Activated B cell treated with CpG ODN at 0.5 μM for 24 hours (primary cell): ENCODE measurements at regions not wholly inside any gene's neighbourhood (a gene's known extent, or its start where the extent isn't known, plus 50 kb on each side); places are given as distances from the start of the nearest gene placed in this dataset.

Experiments
- ATAC-seq: fragments of 200-7000 bp; cut with Tn5 transposase; one replicate; pipeline ENCODE4 v1.10.0; 2021; ENCODE audit warnings: low read depth, mild to moderate bottlenecking, moderate library complexity
- CTCF ChIA-PET: fragments of 350-600 bp; sonication (Branson Sonifier 250); formaldehyde crosslinking; loops from one replicate; lab custom pipeline; 2021; ENCODE audit warnings: antibody characterized with exemption; lab: Charles Lee
- POLR2A ChIA-PET: fragments of 350-600 bp; sonication (Branson Sonifier 250); formaldehyde crosslinking; loops from one replicate; lab custom pipeline; 2021; ENCODE audit warnings: antibody characterized with exemption; lab: Charles Lee
- DNase-seq: peaks from one replicate; pipeline ENCODE4 v3.0.0; 2022
- H3K27ac Mint-ChIP-seq: one replicate; pipeline ENCODE4 v1.8.0; 2020; ENCODE audit warnings: mixed read lengths
- H3K27me3 Mint-ChIP-seq: one replicate; pipeline ENCODE4 v1.8.0; 2021; ENCODE audit warnings: mixed read lengths
- H3K36me3 Mint-ChIP-seq: one replicate; pipeline ENCODE4 v1.8.0; 2021; ENCODE audit warnings: low read depth, mixed read lengths
- H3K4me1 Mint-ChIP-seq: one replicate; pipeline ENCODE4 v1.8.0; 2021; ENCODE audit warnings: mixed read lengths
- H3K4me3 Mint-ChIP-seq: one replicate; pipeline ENCODE4 v1.8.0; 2020; ENCODE audit warnings: mild to moderate bottlenecking, mixed read lengths
- H3K9me3 Mint-ChIP-seq: one replicate; pipeline ENCODE4 v1.8.0; 2020; ENCODE audit warnings: mixed read lengths
- intact Hi-C: fragments of 100-400 bp; cut with micrococcal nuclease; formaldehyde crosslinking; loops from one replicate; pipeline ENCODE4 v1.15.1; 2024
- TF ChIP-seq, protein P1 (sequence below): fragments of 200-600 bp; IDR thresholded peaks from one replicate; pipeline ENCODE4 v1.8.0; 2022; ENCODE audit warnings: antibody characterized with exemption, mild to moderate bottlenecking

DNA sequence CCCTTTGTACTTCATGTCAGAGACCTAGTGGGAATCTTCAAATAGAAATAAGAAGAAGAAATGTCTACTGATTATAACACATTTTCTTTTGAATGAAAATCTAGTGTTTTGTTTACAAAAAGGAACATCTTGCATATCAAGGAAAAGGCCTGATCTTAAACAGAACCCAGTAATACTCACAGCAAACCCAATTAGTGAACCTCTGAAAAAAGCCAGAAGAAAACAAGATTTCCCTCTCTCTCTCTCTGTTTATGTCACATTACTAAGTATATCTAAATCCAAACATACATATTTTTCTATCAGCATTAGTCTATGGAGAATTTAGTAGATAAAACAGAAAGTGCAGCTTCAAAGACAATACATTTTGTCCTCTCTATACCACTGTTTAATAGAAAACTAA, 457.9 kb downstream of the NR2F1-AS1 start:
- intact Hi-C loops, result no loop called here
- no peaks in the 10 kb centered on the region for H3K27me3 Mint-ChIP-seq
- H3K4me1 Mint-ChIP-seq, result no peaks in the 10 kb centered on the region
- no peaks in the 10 kb centered on the region for H3K36me3 Mint-ChIP-seq
- H3K27ac Mint-ChIP-seq, result no peak overlapping the region
- DNase-seq, result no peak
- POLR2A ChIA-PET, result no interaction called here
- ATAC-seq, result no peak
- no peaks in the 10 kb centered on the region for H3K9me3 Mint-ChIP-seq
- CTCF ChIA-PET, result no interaction called here
- no peak overlapping the region for H3K4me3 Mint-ChIP-seq
- TF ChIP-seq, protein P1, sequence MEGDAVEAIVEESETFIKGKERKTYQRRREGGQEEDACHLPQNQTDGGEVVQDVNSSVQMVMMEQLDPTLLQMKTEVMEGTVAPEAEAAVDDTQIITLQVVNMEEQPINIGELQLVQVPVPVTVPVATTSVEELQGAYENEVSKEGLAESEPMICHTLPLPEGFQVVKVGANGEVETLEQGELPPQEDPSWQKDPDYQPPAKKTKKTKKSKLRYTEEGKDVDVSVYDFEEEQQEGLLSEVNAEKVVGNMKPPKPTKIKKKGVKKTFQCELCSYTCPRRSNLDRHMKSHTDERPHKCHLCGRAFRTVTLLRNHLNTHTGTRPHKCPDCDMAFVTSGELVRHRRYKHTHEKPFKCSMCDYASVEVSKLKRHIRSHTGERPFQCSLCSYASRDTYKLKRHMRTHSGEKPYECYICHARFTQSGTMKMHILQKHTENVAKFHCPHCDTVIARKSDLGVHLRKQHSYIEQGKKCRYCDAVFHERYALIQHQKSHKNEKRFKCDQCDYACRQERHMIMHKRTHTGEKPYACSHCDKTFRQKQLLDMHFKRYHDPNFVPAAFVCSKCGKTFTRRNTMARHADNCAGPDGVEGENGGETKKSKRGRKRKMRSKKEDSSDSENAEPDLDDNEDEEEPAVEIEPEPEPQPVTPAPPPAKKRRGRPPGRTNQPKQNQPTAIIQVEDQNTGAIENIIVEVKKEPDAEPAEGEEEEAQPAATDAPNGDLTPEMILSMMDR, result no peak

DNA sequence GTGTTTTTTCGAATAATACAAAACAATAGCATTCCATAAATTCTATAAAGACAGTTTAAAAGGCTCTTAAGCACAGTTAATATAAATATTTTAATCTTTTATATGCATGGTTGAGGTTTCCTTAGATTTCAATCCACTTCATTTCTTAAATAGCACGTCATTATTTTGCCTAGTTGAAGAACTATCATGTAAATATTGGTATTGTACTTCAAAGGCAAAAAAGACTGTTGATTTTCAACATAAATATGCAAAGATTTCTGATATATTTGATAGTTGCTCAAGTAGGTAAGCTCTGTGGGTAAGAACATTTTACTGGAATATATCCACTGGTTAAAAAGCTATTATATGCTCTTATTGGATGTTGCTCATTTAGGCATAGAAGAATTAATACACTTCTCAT, 458.6 kb downstream of the NR2F1-AS1 start:
- ChIA-PET CTCF (no interaction called here), POLR2A (no interaction called here)
- Mint-ChIP-seq H3K4me1 (no peaks in the 10 kb centered on the region), H3K4me3 (no peak overlapping the region), H3K9me3 (no peaks in the 10 kb centered on the region), H3K27ac (no peak overlapping the region), H3K27me3 (no peaks in the 10 kb centered on the region), H3K36me3 (no peaks in the 10 kb centered on the region)
- intact Hi-C loops, result no loop called here
- no peak for DNase-seq
- ATAC-seq, result no peak
- TF ChIP-seq, protein P1, result no peak

DNA sequence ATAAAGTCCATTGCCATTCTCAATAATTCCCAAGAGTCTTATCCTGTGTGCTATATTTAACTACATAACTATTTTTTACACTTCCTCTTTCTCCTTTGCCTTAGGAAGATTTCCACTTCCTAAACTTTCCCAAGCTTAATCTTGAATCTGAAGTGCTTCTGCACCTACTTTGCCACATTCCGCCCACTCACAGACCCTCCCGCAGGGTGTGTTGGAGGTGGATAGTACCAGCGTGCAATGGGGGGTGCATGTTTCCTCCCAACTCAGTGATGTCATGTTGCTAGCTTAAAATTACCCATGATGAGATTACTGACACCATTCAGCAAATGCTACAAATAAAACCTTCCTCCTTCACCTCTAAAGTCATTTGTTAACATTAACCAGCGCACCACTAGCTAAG, 460.2 kb downstream of the NR2F1-AS1 start:
- H3K27me3 Mint-ChIP-seq, result no peaks in the 10 kb centered on the region
- ChIA-PET CTCF (no interaction called here), POLR2A (no interaction called here)
- intact Hi-C loops, result no loop called here
- DNase-seq, result no peak
- no peak overlapping the region for H3K27ac Mint-ChIP-seq
- TF ChIP-seq, protein P1, result no peak
- no peak for ATAC-seq
- H3K9me3 Mint-ChIP-seq, result no peaks in the 10 kb centered on the region
- no peaks in the 10 kb centered on the region for H3K36me3 Mint-ChIP-seq
- no peak overlapping the region for H3K4me3 Mint-ChIP-seq
- H3K4me1 Mint-ChIP-seq, result no peaks in the 10 kb centered on the region

DNA sequence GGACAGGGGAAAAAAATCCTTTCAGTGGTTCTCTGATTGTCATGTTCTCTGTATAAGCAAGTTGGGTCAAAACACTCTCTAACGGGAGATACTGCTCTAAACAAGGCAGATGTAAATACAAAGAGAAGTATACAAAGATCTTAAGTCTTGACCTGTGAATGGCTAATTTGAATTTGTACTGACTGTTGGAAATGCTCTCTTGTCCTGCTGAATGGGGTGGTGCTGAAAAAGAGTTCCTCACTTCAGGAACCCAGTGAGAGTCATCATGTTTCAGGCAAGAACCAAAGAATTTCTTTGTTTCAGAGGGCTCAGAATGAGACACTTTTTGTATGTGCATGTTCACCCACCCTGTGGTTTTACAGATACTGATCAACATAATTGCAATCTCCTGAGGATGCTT, 461.0 kb downstream of the NR2F1-AS1 start:
- Mint-ChIP-seq H3K27me3 (no peaks in the 10 kb centered on the region), H3K36me3 (no peaks in the 10 kb centered on the region), H3K9me3 (no peaks in the 10 kb centered on the region), H3K4me1 (no peaks in the 10 kb centered on the region), H3K4me3 (no peak overlapping the region), H3K27ac (no peak overlapping the region)
- ChIA-PET POLR2A (no interaction called here), CTCF (no interaction called here)
- TF ChIP-seq, protein P1, result no peak
- DNase-seq (no peak), ATAC-seq (no peak)
- intact Hi-C loops, result no loop called here

DNA sequence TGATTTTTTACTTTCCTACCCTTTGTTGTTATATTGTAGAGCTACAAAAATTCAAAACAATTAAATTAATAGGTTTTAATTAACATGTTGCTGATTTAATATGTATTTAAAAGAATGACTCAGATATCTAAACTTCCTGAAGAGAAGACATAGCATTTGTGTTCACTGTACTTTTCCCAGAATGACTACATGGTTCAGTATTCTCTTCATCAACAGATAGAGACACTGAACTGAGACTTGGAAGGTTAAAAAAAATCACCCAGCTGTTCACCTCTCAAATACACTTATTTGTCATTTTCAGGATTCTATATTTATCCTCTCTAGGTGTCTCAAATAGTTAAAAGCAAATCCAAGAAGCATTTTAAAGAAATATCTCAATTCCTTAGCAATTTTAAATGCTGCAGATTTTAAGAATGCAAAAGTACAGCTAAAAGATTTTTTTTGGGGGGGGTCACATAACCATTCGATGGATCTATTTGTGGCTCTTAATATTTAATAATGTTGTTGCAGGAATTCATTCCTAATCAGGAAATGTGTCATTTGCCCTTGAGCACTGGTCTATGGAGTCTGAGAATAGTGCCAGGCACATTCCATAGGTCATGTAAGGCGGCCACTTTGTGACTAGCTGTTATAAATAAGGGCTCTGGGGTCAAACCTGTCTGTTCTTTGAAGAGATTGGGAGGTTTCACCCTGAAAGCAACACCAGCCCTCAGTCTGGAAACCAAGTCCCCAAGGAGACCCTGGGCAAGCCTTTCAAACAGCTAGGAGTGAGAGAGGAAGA, 463.1 kb downstream of the NR2F1-AS1 start:
- ChIA-PET POLR2A (no interaction called here), CTCF (no interaction called here)
- no peak for DNase-seq
- H3K9me3 Mint-ChIP-seq, result no peaks in the 10 kb centered on the region
- no peaks in the 10 kb centered on the region for H3K27me3 Mint-ChIP-seq
- TF ChIP-seq, protein P1, result no peak
- H3K36me3 Mint-ChIP-seq, result no peaks in the 10 kb centered on the region
- no peak overlapping the region for H3K27ac Mint-ChIP-seq
- H3K4me1 Mint-ChIP-seq, result no peaks in the 10 kb centered on the region
- intact Hi-C loops, result no loop called here
- no peak for ATAC-seq
- no peak overlapping the region for H3K4me3 Mint-ChIP-seq
